Hepatocyte (in vitro differentiated cells): ENCODE measurements at regions not wholly inside any gene's neighbourhood (a gene's known extent, or its start where the extent isn't known, plus 50 kb on each side); places are given as distances from the start of the nearest gene placed in this dataset.

Experiments used
- DNase-seq: peaks from one replicate; pipeline ENCODE4 v3.0.0-alpha.2; 2016; ENCODE audit warnings: low spot score
- H2AFZ ChIP-seq: fragments of 200-600 bp; sonication (generic); 2 replicates; pipeline ENCODE4 v1.6.0; 2016; ENCODE audit warnings: antibody characterized with exemption, mild to moderate bottlenecking
- H3K27ac ChIP-seq: fragments of 200-600 bp; sonication (generic); 2 replicates; pipeline ENCODE4 v1.5.1; 2016; ENCODE audit warnings: mild to moderate bottlenecking
- H3K27me3 ChIP-seq: fragments of 200-600 bp; sonication (generic); 2 replicates; pipeline ENCODE4 v1.6.1; 2016
- H3K36me3 ChIP-seq: fragments of 200-600 bp; sonication (generic); replicated peaks from 2 replicates; pipeline ENCODE4 v1.5.1; 2016; ENCODE audit warnings: low read depth; ENCODE audit not compliant: insufficient read depth
- H3K4me1 ChIP-seq: fragments of 200-600 bp; sonication (generic); 2 replicates; pipeline ENCODE4 v1.5.1; 2016; ENCODE audit warnings: mild to moderate bottlenecking, moderate library complexity; ENCODE audit not compliant: insufficient read depth
- H3K4me2 ChIP-seq: fragments of 200-600 bp; sonication (generic); 2 replicates; pipeline ENCODE4 v1.6.0; 2016
- H3K4me3 ChIP-seq: fragments of 200-600 bp; sonication (generic); 2 replicates; pipeline ENCODE4 v1.5.1; 2016; ENCODE audit warnings: mild to moderate bottlenecking
- H3K79me2 ChIP-seq: fragments of 200-600 bp; sonication (generic); 2 replicates; pipeline ENCODE4 v1.6.0; 2017; ENCODE audit warnings: mild to moderate bottlenecking
- H3K9me2 ChIP-seq: fragments of 200-600 bp; sonication (generic); replicated peaks from 2 replicates; pipeline ENCODE4 v1.6.0; 2017; ENCODE audit warnings: mild to moderate bottlenecking; ENCODE audit not compliant: insufficient read depth
- H3K9me3 ChIP-seq: fragments of 200-600 bp; sonication (generic); 2 replicates; pipeline ENCODE4 v1.5.1; 2016; ENCODE audit warnings: low read depth, mild to moderate bottlenecking
- H4K20me1 ChIP-seq: fragments of 200-600 bp; sonication (generic); 2 replicates; pipeline ENCODE4 v1.6.0; 2016; ENCODE audit warnings: mild to moderate bottlenecking; ENCODE audit not compliant: insufficient read depth, poor library complexity, severe bottlenecking
- EZH2 ChIP-seq: fragments of 200-600 bp; sonication (generic); IDR thresholded peaks from 2 replicates; pipeline ENCODE4 v1.6.1; 2016; ENCODE audit warnings: antibody characterized with exemption, mild to moderate bottlenecking, borderline replicate concordance
- EZH2phosphoT487 ChIP-seq: fragments of 200-600 bp; sonication (generic); IDR thresholded peaks from one replicate; pipeline ENCODE4 v1.6.1; 2018; ENCODE audit warnings: antibody characterized with exemption, mild to moderate bottlenecking, low read depth, moderate library complexity; ENCODE audit not compliant: unreplicated experiment, severe bottlenecking
- WGBS: methylation state at CpG from one replicate; pipeline ENCODE4 v1.1.6; 2016; ENCODE audit warnings: low lambda C conversion rate; ENCODE audit errors: missing lambda C conversion rate; 5-methylcytosine and 5-hydroxymethylcytosine counted together
- TF ChIP-seq, protein P1 (sequence below): fragments of 200-600 bp; sonication (generic); IDR thresholded peaks from 2 replicates; pipeline ENCODE4 v1.5.1; 2016; ENCODE audit warnings: antibody characterized with exemption, mild to moderate bottlenecking; ENCODE audit not compliant: poor library complexity

DNA sequence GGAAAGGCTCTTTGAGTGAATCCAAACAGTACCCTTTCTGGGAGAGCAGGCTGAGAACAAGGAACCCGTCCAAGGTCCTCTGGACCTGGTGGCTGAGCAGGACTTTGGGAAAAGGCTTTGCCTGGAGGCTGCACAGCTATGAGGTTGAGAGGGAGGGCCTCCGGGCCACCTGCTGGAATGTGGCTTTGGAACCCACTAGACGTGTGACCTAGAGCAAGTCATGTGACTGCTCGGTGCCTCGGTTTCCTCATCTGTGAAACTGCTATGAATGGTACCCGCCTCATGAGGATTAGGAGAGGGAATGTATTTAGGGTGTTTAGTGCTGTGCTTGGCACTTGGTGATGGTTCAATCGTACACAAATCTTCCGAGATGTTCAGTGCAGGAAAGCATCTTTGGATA lies 50.4 kb downstream of the HAPSTR1 start:
- Histone ChIP-seq H3K4me1 (no peaks in the 10 kb centered on the region), H3K4me3 (no peak overlapping the region), H3K4me2 (no peak overlapping the region), H3K27ac (no peak overlapping the region), H3K9me3 (no peaks in the 10 kb centered on the region), H3K27me3 (no peaks in the 10 kb centered on the region), H2AFZ (no peak overlapping the region), H3K36me3 (no peaks in the 10 kb centered on the region), H3K9me2 (no peaks in the 10 kb centered on the region), H4K20me1 (no peaks in the 10 kb centered on the region), H3K79me2 (no peaks in the 10 kb centered on the region)
- DNase-seq = no peak
- WGBS = 94% methylated on average over 8 of the region's 8 CpGs
- TF ChIP-seq, protein P1, sequence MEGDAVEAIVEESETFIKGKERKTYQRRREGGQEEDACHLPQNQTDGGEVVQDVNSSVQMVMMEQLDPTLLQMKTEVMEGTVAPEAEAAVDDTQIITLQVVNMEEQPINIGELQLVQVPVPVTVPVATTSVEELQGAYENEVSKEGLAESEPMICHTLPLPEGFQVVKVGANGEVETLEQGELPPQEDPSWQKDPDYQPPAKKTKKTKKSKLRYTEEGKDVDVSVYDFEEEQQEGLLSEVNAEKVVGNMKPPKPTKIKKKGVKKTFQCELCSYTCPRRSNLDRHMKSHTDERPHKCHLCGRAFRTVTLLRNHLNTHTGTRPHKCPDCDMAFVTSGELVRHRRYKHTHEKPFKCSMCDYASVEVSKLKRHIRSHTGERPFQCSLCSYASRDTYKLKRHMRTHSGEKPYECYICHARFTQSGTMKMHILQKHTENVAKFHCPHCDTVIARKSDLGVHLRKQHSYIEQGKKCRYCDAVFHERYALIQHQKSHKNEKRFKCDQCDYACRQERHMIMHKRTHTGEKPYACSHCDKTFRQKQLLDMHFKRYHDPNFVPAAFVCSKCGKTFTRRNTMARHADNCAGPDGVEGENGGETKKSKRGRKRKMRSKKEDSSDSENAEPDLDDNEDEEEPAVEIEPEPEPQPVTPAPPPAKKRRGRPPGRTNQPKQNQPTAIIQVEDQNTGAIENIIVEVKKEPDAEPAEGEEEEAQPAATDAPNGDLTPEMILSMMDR = no peak
- TF ChIP-seq EZH2phosphoT487 = no peak
- no peak for TF ChIP-seq EZH2

DNA sequence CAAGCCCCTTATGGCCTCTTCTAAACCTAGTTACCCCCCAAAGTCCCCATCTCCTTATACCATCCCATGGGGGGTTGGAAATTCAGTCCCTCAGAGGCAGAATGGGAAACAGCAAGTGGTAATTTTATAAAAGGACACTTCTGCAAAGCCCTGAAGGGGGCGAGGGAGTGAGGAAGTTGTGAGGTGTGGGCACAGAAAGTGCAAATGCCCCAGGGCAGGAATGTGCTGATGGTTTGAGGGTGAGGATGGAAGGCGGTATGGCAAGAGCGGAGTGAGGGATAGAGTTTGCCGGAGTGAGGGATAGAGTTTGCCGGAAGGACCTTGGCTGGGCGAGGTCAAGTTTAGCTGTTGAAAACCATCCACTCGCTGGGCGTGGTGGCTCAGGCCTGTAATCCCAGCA lies 52.7 kb downstream of the HAPSTR1 start:
- Histone ChIP-seq H2AFZ (no peak overlapping the region), H3K9me2 (no peaks in the 10 kb centered on the region), H3K27ac (no peak overlapping the region), H3K4me3 (no peak overlapping the region), H3K9me3 (no peaks in the 10 kb centered on the region), H3K79me2 (no peaks in the 10 kb centered on the region), H3K4me2 (no peak overlapping the region), H3K36me3 (no peaks in the 10 kb centered on the region), H3K27me3 (no peaks in the 10 kb centered on the region), H3K4me1 (no peaks in the 10 kb centered on the region), H4K20me1 (no peaks in the 10 kb centered on the region)
- 96% methylated on average over 8 of the region's 8 CpGs for WGBS
- no peak for DNase-seq
- TF ChIP-seq EZH2 = no peak
- TF ChIP-seq, protein P1 = no peak
- no peak for TF ChIP-seq EZH2phosphoT487

DNA sequence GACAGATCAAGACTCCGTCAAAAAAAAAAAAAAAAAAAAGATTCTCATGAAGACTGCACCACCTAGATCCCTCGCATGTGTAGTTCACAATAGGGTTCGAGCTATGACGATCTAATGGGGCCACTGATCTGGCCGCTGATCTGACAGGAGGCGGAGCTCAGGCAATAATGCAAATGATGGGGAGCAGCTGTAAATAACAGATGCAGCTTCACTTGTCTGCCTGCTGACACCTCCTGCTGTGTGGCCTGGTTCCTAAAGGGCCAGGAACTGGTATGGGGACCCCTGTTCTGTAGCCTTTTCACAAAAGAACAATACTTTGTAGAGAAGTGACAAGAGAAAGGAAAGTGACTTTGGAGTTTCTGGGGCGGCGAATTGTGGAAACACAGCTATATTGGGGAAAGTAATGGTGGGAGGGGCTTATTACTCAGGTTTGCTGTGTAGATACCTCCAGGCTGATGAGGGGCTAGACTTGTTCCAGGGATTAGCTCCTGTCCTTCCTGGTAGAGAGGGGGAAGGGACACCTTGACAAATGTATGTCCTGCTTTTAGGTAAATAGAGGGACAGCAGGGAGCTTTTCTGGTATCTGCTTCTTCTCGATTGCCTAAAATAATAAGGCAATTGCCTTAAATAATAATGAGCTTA lies 57.1 kb downstream of the HAPSTR1 start:
- DNase-seq = no peak
- Histone ChIP-seq H2AFZ (no peak overlapping the region), H3K36me3 (no peaks in the 10 kb centered on the region), H4K20me1 (no peaks in the 10 kb centered on the region), H3K4me1 (no peaks in the 10 kb centered on the region), H3K9me2 (no peaks in the 10 kb centered on the region), H3K4me3 (no peak overlapping the region), H3K27ac (no peak overlapping the region), H3K9me3 (no peaks in the 10 kb centered on the region), H3K4me2 (no peak overlapping the region), H3K79me2 (no peaks in the 10 kb centered on the region), H3K27me3 (no peaks in the 10 kb centered on the region)
- TF ChIP-seq, protein P1 = no peak
- TF ChIP-seq EZH2 (no peak), EZH2phosphoT487 (no peak)
- 68% methylated on average over 9 of the region's 9 CpGs for WGBS
